CD4-positive, alpha-beta T cell treated with Interleukin-6 at 100 ng/mL for 8 hours (primary cell): ENCODE measurements at regions not wholly inside any gene's neighbourhood (a gene's known extent, or its start where the extent isn't known, plus 50 kb on each side); places are given as distances from the start of the nearest gene placed in this dataset.

Experiments used
- DNase-seq: peaks from one replicate; pipeline ENCODE4 v3.0.0-alpha.2; 2020; ENCODE audit warnings: mixed read lengths, low spot score

DNA sequence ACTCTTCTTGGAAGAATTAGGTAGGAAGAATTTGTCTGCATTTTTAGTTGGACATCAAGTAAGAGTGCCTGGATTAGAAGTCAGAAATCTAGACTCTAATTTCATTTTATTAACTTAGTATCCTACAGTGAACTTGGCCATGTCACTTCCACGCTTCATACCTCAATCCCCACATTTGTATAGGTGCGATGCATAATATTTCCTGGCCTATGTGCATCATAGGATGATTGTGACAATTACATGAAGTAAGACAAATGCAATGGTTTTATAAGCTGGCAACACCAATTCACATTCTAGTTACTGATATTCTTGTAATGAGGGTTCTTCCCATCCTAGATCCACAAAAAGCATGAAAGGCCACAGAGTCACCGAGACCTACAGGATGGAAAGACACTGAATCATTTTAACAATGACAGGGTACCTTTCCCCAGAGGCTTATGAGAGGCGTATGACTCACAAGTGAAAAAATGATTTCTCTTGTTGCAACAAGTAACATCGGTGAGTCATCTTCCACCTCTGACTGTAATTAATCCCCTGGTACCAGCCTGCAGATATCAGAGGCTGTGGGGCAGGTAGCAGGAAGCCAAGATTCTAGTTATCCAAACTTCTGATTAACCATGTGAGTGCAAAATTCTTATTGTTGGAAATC, 56.0 kb upstream of the OR5AK2 start:
- no peak for DNase-seq

DNA sequence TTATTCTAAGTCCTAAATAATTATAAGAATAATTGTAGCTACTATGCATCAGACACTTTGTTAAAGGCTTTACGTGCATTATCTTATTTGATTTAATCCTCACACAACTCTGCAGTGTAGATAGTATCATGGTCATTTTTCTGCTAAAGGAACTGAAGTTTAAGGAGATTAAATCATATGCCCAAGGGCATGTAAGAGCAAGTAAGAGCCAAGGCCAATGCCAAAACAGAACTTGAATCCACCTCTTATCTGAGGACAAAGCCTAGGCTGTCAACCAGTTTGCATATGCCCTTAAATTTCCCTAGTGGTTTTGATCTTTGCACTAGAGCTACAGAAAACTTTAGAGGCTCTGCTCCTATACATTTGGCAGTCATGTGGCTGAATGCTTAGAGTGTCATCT, 65.6 kb upstream of the OR5AK2 start:
- DNase-seq: no peak

DNA sequence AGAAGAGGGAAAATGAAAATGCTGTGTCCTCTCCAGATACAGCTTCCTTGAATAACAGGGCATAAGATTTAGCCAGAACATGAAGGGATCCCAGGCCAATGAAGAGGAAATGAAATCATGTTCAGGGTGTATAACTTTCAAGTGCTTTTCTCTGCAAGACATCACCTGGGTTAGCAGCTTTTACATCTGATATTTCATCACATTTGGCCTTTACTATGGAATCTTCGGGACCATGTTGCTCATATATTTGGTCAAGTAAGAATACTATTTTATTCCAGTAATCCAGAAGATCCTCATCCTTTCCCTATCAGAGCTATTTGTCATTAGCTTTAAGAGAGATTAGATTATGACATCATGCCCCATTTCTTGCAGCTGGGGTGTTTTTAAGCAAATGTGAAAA, 66.3 kb upstream of the OR5AK2 start:
- no peak for DNase-seq

DNA sequence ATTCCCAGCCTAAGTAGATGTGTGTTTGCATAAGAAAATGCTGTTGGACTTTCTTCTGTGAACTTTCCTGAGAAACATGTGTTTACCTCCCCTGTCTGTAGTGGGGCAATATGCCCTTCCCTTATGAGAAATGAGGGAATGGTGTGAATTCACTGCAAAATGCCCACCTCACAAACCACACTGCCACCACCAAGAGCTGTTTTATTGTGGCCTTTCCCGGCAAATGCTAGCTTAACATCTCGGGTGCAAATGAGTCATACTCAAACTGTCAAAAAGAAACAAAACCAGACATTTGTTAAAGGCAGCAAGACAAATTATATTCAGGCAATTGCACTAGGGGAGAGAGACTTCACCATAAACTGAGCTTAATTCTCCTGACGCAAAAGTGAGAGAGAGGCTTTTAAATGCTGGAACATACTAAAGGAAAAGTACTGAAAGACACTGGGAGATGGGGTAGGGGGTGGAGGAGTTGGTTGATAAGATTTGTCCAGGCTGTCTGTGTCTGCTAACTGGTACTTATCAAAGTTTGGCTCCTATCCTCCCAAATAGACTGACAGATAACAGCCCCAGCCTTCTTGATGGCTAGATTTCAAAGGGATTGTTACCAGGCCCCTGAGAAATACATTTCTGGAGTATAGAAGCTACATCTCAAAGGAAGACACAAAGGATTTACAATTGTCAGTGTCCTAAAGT, 70.9 kb upstream of the OR5AK2 start:
- DNase-seq: no peak

DNA sequence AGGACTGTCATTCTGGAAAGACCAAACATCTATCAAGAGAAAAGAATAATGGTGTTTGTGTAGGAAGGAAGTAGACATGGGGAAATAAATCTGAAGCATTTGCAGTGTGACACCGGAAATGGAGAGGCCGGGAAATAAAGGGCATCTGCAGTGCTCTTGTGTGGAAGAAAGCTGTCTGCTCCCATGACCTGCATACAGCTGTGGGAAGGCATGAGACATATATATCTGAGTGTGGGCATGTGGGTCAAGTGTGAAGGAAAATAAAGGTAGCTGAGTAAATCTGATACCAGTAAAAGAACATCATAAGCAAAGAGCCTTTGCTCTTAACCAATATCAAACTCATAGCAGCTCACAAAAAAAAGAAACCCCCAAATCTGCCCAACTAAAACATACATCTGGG, 72.1 kb upstream of the OR5AK2 start:
- no peak for DNase-seq

DNA sequence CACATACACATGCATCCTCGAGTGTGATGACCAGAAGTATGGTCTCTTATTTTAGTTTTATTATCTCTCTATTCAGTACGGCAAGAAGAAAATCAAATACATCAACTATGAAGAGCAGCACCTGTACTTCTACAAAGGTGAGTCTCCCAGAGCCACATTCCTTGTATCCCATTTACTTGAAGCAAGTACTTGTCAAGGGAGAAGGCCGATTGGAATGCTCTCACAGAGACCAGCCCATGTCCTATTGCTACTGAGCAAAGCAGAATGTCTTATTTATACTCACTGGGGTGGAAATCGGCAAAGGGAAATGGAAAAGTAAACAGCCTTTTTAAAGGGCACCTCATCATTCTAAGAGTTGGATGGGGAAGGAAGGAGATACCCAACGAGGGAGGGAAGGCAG, 72.6 kb upstream of the OR5AK2 start:
- DNase-seq: no peak

DNA sequence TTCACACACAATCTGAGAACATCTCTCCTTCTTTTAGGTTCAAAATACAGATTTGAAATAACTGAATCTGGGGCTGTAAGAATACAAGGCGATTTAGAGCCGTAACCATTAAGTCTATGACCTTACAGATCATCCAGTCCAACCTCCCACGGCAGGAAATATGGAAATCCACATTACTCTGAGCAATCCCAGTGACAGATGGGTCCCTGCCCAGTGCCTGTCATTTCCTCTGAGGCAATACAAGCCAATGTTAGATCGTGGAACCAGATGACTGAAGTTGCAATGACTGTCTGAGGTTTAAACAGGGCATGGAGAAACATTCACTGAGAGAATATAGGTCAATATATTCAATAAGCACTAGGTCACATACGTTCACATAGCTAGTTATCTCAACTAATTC, 77.4 kb upstream of the OR5AK2 start:
- DNase-seq: no peak

DNA sequence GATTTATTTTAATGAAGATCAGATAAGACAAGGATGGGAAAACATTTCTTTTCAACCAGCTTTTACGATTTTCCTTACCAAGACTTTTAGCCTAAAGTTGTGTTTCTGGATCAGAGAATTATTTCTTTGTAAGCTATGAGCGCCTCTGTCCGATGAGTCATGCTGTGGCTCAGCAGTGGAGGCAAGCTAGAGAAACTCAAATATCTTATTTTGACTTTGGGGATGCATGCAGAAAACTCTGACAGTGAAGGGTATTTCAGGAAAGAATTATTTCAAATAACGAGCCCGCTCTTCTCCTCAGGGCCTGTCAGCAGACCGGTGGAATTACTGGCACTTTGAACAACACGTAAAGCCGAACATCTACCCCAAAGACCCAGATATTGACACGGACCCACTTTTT, 77.9 kb upstream of the OR5AK2 start:
- DNase-seq: no peak

DNA sequence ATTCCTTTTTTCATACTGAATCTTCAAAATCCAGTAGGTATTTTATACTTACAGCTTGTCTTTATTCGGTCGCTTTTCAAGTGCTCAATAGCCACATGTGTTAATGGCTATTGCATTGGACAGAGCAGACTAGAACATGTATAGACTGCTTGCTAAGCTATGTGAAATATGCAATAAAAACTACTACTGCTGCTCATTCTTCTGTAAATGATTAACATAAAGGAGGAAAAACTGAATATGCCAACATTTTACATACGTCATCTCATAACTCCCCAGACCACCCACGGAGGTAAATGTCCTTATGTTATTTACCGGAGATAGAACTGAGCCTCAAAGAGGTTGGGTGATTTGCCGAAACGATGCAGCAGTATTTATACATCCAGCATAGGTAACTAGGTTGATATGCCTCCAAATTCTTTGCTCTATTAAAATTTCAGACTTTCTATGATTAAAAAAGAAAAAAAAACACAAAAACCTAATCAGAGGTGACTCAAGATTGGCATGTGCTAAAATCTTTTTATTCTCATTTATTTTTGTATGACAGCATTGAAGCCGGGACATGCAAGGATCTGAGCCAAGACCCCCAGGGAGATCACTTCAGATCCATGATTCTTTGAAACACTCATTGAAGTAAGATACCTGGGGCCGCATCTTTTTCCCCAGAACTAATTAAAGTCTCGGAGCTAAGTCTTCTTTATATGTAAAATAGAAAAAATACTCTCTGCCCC, 78.5 kb upstream of the OR5AK2 start:
- DNase-seq: no peak

DNA sequence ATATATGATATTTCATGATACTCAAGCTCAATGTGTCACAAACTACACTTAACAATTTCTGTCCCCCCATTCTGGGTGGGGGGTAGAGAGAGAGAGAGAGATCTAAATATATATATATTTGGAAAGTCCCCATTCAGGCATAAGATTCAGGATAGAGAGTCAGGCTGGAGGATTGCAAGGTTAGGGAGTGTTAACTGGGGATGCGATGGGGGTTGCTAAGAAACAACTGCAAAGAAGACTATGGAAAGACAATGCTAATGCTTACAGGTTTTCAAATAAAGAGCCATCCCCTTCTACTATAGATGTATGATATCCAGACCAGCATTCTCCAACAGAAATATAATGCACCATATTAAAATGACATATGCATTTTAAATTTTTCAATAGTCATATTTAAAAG, 79.2 kb upstream of the OR5AK2 start:
- DNase-seq: no peak

DNA sequence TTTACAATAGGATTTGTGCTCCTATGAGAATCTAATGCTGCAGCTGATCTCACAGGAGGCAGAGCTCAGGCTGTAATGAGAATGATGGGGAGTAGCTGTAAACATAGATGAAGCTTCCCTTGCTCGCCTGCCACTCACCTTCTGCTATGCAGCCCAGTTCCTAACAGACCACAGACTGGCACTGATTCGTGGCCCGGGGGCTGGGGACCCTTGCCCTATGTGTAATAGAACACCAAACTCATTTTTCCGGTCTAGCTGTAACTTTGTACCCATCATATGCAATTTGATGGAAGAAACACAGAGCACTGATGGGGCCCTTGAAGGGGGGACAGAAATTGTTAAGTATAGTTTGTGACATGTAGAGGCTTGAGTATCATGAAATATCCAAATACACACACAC, 79.6 kb upstream of the OR5AK2 start:
- no peak for DNase-seq

DNA sequence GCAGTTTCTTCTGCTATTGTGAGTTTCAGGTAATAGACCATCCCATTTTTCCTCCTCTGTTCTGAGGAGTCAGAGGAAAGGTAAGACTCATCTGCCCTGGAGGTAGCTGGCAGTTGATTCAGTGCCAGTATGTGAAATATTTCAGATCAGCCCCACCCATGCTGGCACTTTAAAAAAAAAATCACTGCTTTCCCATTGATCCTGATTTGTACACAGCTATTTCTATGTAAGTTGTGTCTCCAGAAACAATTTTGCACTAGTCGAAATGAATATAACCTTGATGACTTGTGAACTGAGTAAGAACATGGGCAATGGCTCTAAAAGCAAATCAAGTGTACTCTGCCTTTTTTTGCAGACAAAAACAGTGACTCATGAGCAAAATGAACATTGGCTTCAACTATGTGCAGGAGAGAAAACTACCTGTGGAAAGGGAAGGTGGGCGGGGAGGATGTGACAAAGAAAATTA, 82.0 kb upstream of the OR5AK2 start:
- DNase-seq: no peak

DNA sequence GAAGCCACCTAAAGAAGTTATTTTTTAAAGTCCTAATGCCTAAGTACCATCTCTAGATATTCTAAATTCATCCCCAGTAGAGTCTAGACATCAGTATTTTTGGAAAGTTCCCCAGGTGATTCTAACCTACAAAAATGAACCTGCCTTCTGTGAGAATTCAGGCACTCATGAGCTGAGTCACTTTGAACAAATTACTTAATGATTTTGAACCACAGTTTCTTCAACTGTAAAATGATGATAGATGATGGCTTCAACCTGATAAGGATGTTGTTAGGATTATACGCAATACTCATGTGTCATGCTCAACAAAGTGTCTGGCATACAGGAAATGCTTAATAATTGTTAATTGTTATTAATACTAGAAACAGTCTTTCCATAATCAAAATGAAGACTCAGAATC, 82.8 kb upstream of the OR5AK2 start:
- no peak for DNase-seq

DNA sequence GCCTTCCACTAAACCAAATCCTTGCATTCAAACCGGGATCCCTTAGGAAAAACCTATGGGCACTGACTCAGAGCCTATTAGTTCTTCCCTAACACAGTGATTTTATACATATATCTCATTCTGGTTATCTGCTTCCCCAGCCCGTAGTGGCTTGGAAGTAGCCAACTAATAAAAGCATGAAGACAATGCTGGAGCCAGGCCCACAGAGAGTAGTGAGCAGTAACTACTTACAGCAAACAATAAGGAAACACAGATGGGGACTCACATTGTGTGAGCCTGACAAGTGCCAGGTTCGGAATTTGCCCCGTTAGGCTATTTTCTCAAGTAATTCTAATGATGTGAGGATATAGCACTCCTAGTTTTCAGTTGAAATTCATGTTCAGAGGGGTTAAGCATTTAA, 83.3 kb upstream of the OR5AK2 start:
- no peak for DNase-seq

DNA sequence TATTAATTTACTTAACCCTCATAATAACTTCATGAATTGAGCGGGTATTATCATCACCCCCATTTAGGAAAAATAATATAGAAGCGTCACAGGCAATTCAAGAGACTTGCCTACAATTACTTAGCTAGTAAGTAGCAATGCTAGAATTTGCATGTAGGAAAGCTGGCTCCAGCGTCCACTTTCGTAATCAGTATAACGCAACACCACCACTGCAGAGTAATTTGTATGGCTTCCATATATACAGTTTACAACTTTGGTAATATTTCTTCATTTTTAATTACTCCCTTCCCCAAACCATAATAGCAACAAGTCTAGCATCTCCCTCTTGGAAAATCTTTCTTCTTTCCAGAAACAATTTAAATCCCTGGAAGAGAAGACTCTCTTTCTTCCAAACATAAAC, 89.9 kb upstream of the OR5AK2 start:
- no peak for DNase-seq

DNA sequence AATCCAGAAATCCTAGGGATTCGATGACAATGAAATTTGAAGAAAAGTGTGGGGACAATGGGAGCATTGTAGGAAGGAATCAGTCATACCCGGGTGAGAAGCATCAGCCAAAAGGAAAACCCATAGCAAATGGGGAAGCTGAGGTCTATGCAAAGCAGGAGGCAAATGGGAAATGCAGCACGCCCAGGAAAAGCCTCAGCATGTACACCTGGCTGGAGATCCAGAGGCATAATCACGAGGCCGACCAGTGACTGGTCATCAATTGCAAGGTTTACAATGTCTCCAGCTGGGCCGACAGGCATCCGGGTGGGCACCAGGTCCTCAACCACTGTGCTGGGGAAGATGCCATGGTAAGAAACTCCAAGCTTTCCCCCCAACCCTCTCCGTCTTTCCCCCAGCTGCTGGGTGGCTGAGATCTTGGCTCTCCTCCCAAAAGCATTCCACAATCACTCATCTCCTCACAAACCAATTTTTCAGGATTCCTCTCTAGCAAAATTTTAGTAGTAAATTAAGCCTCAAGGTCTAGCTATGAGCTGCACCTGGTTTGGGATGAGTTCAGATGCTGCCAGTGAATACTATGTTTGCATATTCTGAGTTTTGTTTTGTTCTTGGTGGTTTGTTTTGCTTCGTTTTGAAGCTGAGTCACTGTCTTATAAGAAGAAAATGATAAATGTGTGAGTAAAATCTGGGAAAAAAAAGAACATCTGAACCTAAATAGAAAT, 98.0 kb upstream of the OR5AK2 start:
- no peak for DNase-seq

DNA sequence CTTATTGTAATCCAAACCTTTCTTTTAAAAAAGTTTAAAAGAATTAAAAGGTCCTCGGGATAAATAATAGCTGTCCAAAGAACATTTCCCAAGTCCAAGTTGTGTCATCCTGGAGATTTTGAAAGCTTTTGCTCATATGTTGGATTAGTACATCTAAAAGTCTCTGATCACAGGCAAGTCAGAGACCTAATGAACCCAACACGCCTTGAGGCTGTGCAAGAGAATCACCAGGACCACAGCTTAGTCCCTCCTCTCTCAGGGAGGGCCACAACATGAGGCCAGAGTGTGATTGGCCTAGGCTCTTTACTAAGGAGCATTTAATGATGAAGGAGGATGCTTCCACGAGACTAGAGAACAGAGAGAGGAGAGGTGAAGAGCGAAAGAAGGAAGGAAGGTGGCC, 98.7 kb upstream of the OR5AK2 start:
- DNase-seq: no peak

DNA sequence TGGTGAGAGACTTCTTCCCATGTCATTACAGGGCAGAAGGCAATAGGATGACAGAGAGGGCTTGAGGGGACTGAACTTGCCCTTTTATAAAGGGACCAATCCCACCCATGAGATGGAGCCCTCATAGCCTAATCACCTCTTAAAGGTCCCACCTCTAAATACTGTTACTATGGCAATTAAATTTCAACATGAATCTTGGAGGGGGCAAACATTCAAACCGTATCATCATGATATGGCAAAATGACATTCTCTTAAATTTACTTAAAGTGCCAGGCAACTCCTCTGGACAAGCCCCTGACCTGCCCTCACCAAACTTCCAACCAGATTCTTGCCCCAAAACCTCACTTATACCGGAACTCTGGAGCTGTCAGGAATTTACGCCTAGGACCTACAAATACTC, 100.8 kb upstream of the OR5AK2 start:
- no peak for DNase-seq

DNA sequence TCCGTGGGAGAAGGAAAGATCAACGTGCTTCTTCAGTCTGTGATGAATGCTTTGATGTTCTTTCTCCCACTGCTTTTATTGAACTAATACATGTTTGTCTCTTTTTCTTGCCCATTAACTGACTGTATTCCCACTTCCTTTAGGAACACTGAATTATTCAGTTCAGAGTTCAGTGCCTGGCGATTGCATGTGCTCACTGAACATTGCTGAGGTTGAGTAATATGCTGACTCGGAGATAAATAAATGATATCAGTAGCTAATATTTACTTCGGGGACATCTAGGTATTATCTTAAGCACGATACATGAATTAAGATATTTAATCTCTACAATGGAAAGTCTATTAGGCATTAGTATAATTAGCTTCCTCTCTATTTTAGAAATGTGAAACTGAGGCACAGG, 102.3 kb upstream of the OR5AK2 start:
- DNase-seq: no peak

DNA sequence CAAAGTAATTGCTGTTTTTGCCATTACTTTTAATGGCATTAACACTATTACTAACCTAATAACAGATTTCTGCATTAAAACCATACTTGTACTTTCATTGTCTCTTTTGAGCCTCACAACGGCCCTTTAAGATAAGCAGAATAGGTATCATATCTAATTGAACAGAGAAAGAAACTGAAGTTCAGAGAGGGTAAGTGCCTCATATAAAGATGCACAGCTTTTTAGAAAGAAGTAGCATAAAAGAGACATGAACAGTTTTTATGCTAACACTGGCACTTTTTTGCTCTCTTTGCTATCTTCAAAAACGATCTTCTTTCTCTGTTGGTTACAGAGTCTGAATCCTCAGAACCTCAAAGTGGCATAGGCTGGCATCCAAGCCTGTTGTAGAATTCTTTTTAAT, 102.9 kb upstream of the OR5AK2 start:
- no peak for DNase-seq

DNA sequence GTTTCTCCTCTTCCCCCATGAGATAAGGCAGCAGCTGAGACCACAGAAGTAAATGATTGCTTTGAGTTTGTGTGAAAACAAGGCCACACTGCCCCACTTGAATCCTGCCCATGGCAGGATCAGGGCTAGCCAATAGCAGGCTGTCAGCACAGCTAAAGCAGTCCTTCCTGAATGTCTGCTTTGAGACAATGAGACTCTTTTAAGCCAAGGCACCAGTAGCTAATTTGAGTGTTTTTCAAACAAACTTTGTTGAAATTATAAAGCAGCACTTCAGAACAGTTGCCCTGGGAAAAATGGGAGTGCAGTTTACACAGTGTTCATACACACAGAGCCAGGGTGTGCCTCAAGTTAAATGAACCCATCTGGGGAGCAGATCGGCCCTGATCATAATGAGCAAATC, 103.5 kb upstream of the OR5AK2 start:
- DNase-seq: no peak

DNA sequence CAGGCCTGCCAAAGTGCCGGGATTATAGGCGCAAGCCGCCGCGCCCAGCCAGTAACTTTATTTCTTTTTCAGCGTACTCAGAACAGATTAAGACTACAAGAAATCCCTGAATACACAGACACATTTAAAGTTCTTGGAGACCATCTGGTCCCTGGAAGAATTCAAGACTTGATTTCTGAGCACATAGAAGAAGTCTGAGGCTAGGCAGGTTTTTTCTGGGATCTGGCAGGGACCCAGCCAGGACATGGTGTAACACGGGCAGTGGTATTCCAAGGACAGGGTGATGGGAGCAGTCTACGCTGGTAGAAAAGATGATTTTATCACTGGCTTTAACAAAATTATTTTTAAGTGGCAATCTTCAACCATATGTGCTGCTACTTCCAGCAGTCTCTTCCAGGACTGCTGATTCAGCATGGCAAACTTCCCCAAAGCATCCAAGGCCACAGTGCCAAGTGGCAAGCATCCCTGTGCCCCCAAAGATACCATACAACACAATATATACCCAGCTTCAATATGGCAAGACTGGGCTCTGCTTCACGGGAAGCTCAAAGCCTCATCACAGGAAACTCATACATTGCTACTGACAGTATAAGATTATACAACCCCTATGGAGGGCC, 105.2 kb upstream of the OR5AK2 start:
- DNase-seq: no peak
